Suprapubic skin (tissue), 4 donors: ENCODE measurements at regions not wholly inside any gene's neighbourhood (a gene's known extent, or its start where the extent isn't known, plus 50 kb on each side); places are given as distances from the start of the nearest gene placed in this dataset.

Experiments used
- DNase-seq, 2 donors: peaks; one replicate each; pipeline ENCODE4 v3.0.0-alpha.2; 2019; ENCODE audit warnings: low spot score in 2 of 2
- H3K27ac ChIP-seq: fragments of 200-600 bp; sonication (generic); one replicate; pipeline ENCODE4 v1.5.1; 2019
- H3K27me3 ChIP-seq: fragments of 200-600 bp; sonication (generic); one replicate; pipeline ENCODE4 v1.5.1; 2019
- H3K36me3 ChIP-seq: fragments of 200-600 bp; sonication (generic); one replicate; pipeline ENCODE4 v1.5.1; 2019
- H3K4me1 ChIP-seq: fragments of 200-600 bp; sonication (generic); one replicate; pipeline ENCODE4 v1.5.1; 2019
- H3K4me3 ChIP-seq: fragments of 200-600 bp; sonication (generic); one replicate; pipeline ENCODE4 v1.5.1; 2019; ENCODE audit warnings: mild to moderate bottlenecking
- H3K9me3 ChIP-seq: fragments of 200-600 bp; sonication (generic); one replicate; pipeline ENCODE4 v1.5.1; 2019
- CTCF ChIP-seq, 2 donors: fragments of 200-600 bp in 1 of 2; fragments of 450-650 bp in 1 of 2; sonication (generic) in 1 of 2; IDR thresholded peaks; one replicate each; pipeline ENCODE4 v1.5.1; 2016 to 2019; ENCODE audit warnings: antibody characterized with exemption in 2 of 2, mild to moderate bottlenecking in 1 of 2, moderate library complexity in 1 of 2
- EP300 ChIP-seq: sonication (generic); formaldehyde crosslinking; IDR thresholded peaks from one replicate; pipeline ENCODE4 v1.6.1; 2017; ENCODE audit warnings: antibody characterized with exemption
- POLR2A ChIP-seq, 2 donors: fragments of 450-650 bp; IDR thresholded peaks; one replicate each; pipeline ENCODE4 v1.6.1; 2017; ENCODE audit warnings: antibody characterized with exemption in 2 of 2, mild to moderate bottlenecking in 2 of 2, moderate library complexity in 2 of 2
- POLR2AphosphoS5 ChIP-seq, 3 donors: sonication (generic); formaldehyde crosslinking; IDR thresholded peaks; one replicate each; pipeline ENCODE4 v1.6.1; 2017; ENCODE audit warnings: antibody characterized with exemption in 3 of 3
- WGBS: methylation state at CpG from one replicate; pipeline ENCODE4 v1.1.5; 2018; 5-methylcytosine and 5-hydroxymethylcytosine counted together

DNA sequence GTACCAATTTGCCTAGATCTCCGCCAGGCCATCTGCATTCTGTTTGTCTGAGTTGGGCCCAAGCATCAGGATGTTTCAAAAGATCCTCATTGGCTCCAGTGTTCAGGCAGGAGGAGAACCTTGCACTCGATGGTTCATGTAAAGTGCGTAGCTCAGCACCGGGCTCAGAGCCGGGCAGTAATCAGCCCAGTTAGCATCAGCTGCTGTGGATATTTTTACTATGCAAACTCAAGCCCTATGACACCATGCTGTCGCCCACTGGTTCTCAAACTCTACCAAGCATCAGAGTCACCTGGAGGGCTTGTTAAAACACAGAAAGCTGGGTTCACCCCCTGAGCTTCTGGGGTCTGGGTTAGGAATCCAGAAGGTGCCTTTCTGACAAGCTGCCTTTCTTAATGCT, 310.8 kb downstream of the SHQ1 start:
- peaks cover 5% of the 10 kb centered on the region for H3K4me1 ChIP-seq
- TF ChIP-seq POLR2AphosphoS5 (IDR thresholded peaks at IDR 0.05): no peak
- TF ChIP-seq CTCF (IDR thresholded peaks at IDR 0.05): no peak
- no peak for TF ChIP-seq EP300
- TF ChIP-seq POLR2A (IDR thresholded peaks at IDR 0.05): no peak
- no peak overlapping the region for H3K4me3 ChIP-seq
- no peaks in the 10 kb centered on the region for H3K36me3 ChIP-seq
- no peak overlapping the region for H3K27ac ChIP-seq
- H3K27me3 ChIP-seq: no peaks in the 10 kb centered on the region
- no peak for DNase-seq
- WGBS: 94% methylated on average over 5 of the region's 6 CpGs
- H3K9me3 ChIP-seq: no peaks in the 10 kb centered on the region

DNA sequence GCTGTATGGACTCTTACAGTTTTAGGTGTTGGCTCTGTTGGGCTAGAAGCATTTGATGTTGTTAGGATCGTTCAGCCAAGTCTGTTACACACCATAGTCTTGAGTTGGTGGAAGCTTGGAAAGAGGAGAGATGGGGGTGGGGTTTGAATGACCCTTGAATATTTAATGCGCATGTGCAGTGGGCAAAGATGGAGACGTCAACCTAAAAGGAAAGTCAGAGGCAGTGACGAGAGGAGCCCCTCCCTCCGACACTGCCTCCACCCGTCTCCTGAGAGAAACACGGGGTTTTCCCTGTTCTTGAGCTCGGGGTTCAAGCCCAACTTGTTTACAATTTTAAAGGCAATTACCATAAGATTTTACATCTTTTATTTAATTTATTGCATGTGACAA, 311.4 kb downstream of the SHQ1 start:
- Histone ChIP-seq H3K36me3 (no peaks in the 10 kb centered on the region), H3K27me3 (no peaks in the 10 kb centered on the region), H3K4me3 (no peak overlapping the region), H3K27ac (no peak overlapping the region), H3K9me3 (no peaks in the 10 kb centered on the region), H3K4me1 (peaks cover 5% of the 10 kb centered on the region)
- DNase-seq: no peak
- 91% methylated on average over 8 of the region's 8 CpGs for WGBS
- TF ChIP-seq EP300 (no peak), POLR2AphosphoS5 (IDR thresholded peaks at IDR 0.05) (no peak), POLR2A (IDR thresholded peaks at IDR 0.05) (no peak), CTCF (IDR thresholded peaks at IDR 0.05) (no peak)

DNA sequence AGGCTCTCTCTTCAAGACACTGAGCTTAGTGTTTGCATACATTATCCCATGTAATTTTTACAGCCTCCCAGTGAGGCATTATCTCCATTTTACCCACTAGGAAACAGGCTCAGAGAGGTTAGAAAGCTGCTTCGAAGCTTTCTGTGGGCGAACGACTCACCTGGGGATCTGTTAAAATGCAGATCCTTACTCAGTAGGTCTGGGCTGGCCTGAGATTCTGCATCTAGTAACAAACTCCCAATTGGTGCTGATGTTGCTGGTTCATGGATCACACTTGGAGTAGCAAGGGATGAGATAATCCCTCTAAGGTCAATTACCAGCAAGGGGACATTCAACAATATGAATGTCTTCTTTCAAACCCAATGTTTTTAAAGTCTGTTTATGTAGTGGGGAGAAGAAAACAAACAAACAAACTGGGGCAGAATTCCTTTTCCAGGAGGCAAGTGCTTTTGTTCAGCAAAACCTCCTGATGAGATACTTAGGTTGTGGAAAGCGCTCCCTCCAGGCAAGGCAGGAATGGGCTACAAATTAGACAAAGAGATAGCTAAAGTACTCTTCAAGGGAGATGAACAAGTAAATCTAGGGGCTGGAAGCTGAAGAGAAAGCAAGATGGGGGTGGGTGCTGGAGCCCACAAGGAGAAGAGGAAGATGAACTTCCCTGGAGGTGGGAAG, 311.9 kb downstream of the SHQ1 start:
- 95% methylated on average over 4 of the region's 4 CpGs for WGBS

GRCh38 chr3:72535772-72536171, 312.5 kb downstream of the SHQ1 start:
- WGBS: 78% methylated on average over 7 of the region's 7 CpGs
- H3K27ac ChIP-seq: no peak overlapping the region
- no peak for DNase-seq

More for the DNA sequence above, 311.9 kb downstream of the SHQ1 start:
- no peaks in the 10 kb centered on the region for H3K36me3 ChIP-seq
- peaks cover 5% of the 10 kb centered on the region for H3K4me1 ChIP-seq
- TF ChIP-seq POLR2AphosphoS5 (IDR thresholded peaks at IDR 0.05) (no peak), POLR2A (IDR thresholded peaks at IDR 0.05) (no peak), CTCF (IDR thresholded peaks at IDR 0.05) (no peak), EP300 (no peak)
- DNase-seq: no peak
- H3K9me3 ChIP-seq: no peaks in the 10 kb centered on the region
- no peak overlapping the region for H3K27ac ChIP-seq
- H3K27me3 ChIP-seq: no peaks in the 10 kb centered on the region
- no peak overlapping the region for H3K4me3 ChIP-seq

More at GRCh38 chr3:72535772-72536171, 312.5 kb downstream of the SHQ1 start:
- Histone ChIP-seq H3K36me3 (no peaks in the 10 kb centered on the region), H3K9me3 (no peaks in the 10 kb centered on the region), H3K27me3 (no peaks in the 10 kb centered on the region), H3K4me1 (peaks cover 5% of the 10 kb centered on the region), H3K4me3 (no peak overlapping the region)
- no peak for TF ChIP-seq EP300
- no peak for TF ChIP-seq POLR2A (IDR thresholded peaks at IDR 0.05)
- no peak for TF ChIP-seq CTCF (IDR thresholded peaks at IDR 0.05)
- TF ChIP-seq POLR2AphosphoS5 (IDR thresholded peaks at IDR 0.05): no peak
